Heart right ventricle (tissue), 16 donors: ENCODE measurements at regions not wholly inside any gene's neighbourhood (a gene's known extent, or its start where the extent isn't known, plus 50 kb on each side); places are given as distances from the start of the nearest gene placed in this dataset.

Source experiments
- ATAC-seq, 8 donors: fragments of 200-7000 bp; cut with Tn5 transposase; one replicate each; pipeline ENCODE4 v1.9.1; 2020; ENCODE audit warnings: mild to moderate bottlenecking in 8 of 8, moderate library complexity in 8 of 8, moderate number of reproducible peaks in 1 of 8
- DNase-seq, 2 donors: peaks; one replicate each; pipeline ENCODE4 v3.0.0-alpha.2; 2020
- H3K27ac ChIP-seq, 10 donors: fragments of 200-600 bp; sonication (generic) in 2 of 10; one replicate each; pipeline versions ENCODE4 v1.5.0 to v1.8.0; 2020 to 2022; ENCODE audit warnings: mild to moderate bottlenecking in 3 of 10
- H3K27me3 ChIP-seq, 7 donors: fragments of 200-600 bp; one replicate each; pipeline ENCODE4 v1.8.0; 2021 to 2022; ENCODE audit warnings: mild to moderate bottlenecking in 2 of 7
- H3K36me3 ChIP-seq, 9 donors: fragments of 200-600 bp; sonication (generic) in 1 of 9; one replicate each; pipeline versions ENCODE4 v1.5.0 to v1.8.0; 2020 to 2022; ENCODE audit warnings: mild to moderate bottlenecking in 2 of 9
- H3K4me1 ChIP-seq, 9 donors: fragments of 200-600 bp; sonication (generic) in 1 of 9; one replicate each; pipeline versions ENCODE4 v1.5.0 to v1.8.0; 2020 to 2022; ENCODE audit warnings: mild to moderate bottlenecking in 4 of 9
- H3K4me3 ChIP-seq, 10 donors: fragments of 200-600 bp; sonication (generic) in 2 of 10; one replicate each; pipeline versions ENCODE4 v1.5.0 to v1.8.0; 2020 to 2022; ENCODE audit warnings: mild to moderate bottlenecking in 7 of 10, moderate library complexity in 2 of 10
- H3K9me3 ChIP-seq, 11 donors: fragments of 200-600 bp in 10 of 11; sonication (generic) in 2 of 11; one replicate each; pipeline versions ENCODE4 v1.5.0 to v1.8.0; 2013 to 2022; ENCODE audit warnings: mild to moderate bottlenecking in 2 of 11, control low read depth in 1 of 11, moderate library complexity in 1 of 11
- WGBS, 2 donors: extraction: QIAGEN DNeasy Blood & Tissue Kit; methylation state at CpG; one replicate each; pipeline ENCODE4 v1.1.7; 2013; ENCODE audit warnings: inconsistent platforms in 1 of 2; 5-methylcytosine and 5-hydroxymethylcytosine counted together
- intact Hi-C, 10 donors: fragments of 100-400 bp; cut with DNase I; formaldehyde crosslinking; loops; one replicate each; pipeline versions ENCODE4 v1.11.1 to v1.14.2; 2022
- TF ChIP-seq, protein P1 (sequence below), 9 donors: fragments of 200-600 bp; sonication (generic) in 2 of 9; IDR thresholded peaks; one replicate each; pipeline versions ENCODE4 v1.5.0 to v1.8.0; 2021 to 2022; ENCODE audit warnings: antibody characterized with exemption in 9 of 9, mild to moderate bottlenecking in 5 of 9, moderate library complexity in 1 of 9
- donor health status: Arrhythmogenic right ventricular cardiomyopathy.
- donor health status: ischemic (EF 13 %, LVEDD 7.1; RV severe dilation, severe dysfunction).
- donor health status: healthy with polysubstance abuse.
- donor health status: DM: no; HTN: yes; CAD: no.
- donor health status: DM: no; HTN: no; CAD: no.
- donor health status: ischemic (EF 25% LVEDD 6.9; RV normal size, moderate dysfunction).
- donor health status: ischemic (EF 25% LVEDD 5.7; RV mildly dilated, moderate dysfunction).
- donor health status: healthy.
- donor health status: DM: yes; HTN: yes; CAD: no.
- donor health status: Ischemic cardiomyopathy.
- donor health status: ischemic (EF 35%, LVEDD 5.7; RV mildly dilated, moderate dysfunction).
- donor health status: nonischemic (EF 11% LVEDD 7.7; RV severe dilation, severe dysfunction).
- donor health status: DM: yes; HTN: yes; CAD: no.
- donor health status: PGD.
- donor health status: ischemic (EF 29% LVEDD 5.4; RV normal size, mild dysfunction).
- donor health status: nonischemic (EF 23%, LVEDD 6.1; RV moderate dilation, normal function).

DNA sequence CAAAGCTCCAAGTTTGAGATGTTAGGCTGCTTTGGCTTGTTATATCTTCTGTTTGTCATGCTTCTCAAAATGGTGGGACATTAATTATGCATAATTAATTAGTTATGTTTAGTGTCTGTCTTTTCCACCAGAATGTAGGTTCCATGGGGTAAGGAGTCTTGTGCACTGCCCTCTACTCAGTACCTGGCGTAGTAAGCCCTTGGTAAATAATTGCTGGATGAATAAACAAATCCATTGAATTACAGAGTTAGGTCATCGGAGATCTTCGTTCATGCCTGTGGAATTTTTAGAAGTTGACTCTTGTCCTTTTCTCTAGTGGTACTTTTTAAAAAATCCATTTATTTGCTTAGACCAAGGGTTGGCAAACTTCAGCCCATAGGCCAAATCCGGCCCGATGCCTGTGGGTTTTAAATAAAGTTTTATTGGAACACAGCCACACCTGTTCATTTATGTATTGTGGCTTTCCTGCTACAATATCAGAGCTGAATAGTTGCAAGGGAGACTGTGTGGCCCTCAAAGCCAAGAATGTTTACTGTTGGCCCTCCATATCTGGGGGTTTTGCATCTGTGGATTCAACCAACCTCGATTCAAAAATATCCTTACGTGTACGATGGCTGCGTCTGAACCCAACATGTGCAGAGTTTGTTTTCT is 524.8 kb upstream of the EEF2KMT start:
- intact Hi-C loops = no loop called here
- no peaks in the 10 kb centered on the region for H3K36me3 ChIP-seq
- ATAC-seq (no peak), DNase-seq (no peak)
- no peak overlapping the region for H3K4me3 ChIP-seq
- no peaks in the 10 kb centered on the region for H3K4me1 ChIP-seq
- TF ChIP-seq, protein P1, sequence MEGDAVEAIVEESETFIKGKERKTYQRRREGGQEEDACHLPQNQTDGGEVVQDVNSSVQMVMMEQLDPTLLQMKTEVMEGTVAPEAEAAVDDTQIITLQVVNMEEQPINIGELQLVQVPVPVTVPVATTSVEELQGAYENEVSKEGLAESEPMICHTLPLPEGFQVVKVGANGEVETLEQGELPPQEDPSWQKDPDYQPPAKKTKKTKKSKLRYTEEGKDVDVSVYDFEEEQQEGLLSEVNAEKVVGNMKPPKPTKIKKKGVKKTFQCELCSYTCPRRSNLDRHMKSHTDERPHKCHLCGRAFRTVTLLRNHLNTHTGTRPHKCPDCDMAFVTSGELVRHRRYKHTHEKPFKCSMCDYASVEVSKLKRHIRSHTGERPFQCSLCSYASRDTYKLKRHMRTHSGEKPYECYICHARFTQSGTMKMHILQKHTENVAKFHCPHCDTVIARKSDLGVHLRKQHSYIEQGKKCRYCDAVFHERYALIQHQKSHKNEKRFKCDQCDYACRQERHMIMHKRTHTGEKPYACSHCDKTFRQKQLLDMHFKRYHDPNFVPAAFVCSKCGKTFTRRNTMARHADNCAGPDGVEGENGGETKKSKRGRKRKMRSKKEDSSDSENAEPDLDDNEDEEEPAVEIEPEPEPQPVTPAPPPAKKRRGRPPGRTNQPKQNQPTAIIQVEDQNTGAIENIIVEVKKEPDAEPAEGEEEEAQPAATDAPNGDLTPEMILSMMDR (IDR thresholded peaks at IDR 0.05) = no peak
- no peak overlapping the region for H3K27ac ChIP-seq
- H3K27me3 ChIP-seq = peaks cover 0 to 22% (median 7%) of the 10 kb centered on the region in 7 donors
- peaks cover 0 to 16% (median 4%) of the 10 kb centered on the region in 11 donors for H3K9me3 ChIP-seq
- WGBS, 2 donors = 88 to 92% methylated on average over 9 of the region's 9 CpGs

DNA sequence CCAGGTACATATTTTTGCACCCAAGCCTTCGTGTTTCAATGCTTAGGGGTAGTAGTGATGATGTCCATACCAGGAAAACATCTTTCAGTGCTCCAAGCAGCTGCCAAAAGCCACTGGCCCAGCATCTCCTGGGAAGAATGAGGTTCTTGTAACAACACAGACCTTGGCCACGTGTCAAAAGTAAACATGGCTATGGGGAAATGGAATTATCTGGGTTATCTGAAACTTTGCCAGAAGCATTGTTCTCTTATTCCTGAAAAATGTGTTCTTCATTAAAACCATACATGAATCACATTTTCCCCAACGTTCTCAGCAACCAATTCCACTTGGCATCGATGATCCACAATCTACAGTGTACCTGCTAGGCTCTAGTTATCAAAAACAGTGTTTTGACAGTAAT is 524.2 kb upstream of the EEF2KMT start:
- 34 to 35% methylated on average over 4 of the region's 4 CpGs for WGBS, 2 donors
- DNase-seq (no peak), ATAC-seq (no peak)
- no peak overlapping the region for H3K27ac ChIP-seq
- no peaks in the 10 kb centered on the region for H3K4me1 ChIP-seq
- no peak overlapping the region for H3K4me3 ChIP-seq
- TF ChIP-seq, protein P1 (IDR thresholded peaks at IDR 0.05) = no peak
- peaks cover 0 to 26% (median 9%) of the 10 kb centered on the region in 7 donors for H3K27me3 ChIP-seq
- intact Hi-C loops = no loop called here
- no peaks in the 10 kb centered on the region for H3K36me3 ChIP-seq
- peaks cover 0 to 11% (median 0%) of the 10 kb centered on the region in 11 donors for H3K9me3 ChIP-seq

DNA sequence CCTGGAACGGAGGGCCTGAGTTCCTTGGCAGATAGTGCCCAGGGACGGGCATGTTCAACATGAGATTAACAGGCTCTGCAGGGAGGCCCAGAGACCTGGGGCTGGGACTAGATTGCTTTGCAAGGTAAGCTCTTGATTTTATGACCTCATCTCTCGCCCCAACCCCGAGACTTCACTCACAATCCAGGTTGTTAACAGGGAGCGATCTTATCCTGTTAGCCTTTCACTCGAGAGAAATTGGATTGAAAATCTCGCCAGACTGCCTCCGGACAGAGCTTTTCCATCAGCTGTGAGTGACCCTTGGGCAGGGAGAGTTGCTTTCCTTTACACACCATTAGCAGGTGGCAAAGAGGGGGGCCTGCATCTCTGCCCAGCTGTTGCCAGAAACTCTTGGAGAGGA is 521.7 kb upstream of the EEF2KMT start:
- TF ChIP-seq, protein P1 (IDR thresholded peaks at IDR 0.05) = no peak
- ATAC-seq (no peak), DNase-seq (no peak)
- H3K4me3 ChIP-seq = no peak overlapping the region
- no peaks in the 10 kb centered on the region for H3K9me3 ChIP-seq
- H3K27ac ChIP-seq = no peak overlapping the region
- 47 to 49% methylated on average over 8 of the region's 8 CpGs for WGBS, 2 donors
- peaks cover 7 to 43% (median 24%) of the 10 kb centered on the region in 7 donors for H3K27me3 ChIP-seq
- intact Hi-C loops = loop anchor here in 3 of 10 donors (10.0 kb wide), 3 partner anchors 85 to 385 kb away; no protein-coding TSS in a partner anchor
- no peaks in the 10 kb centered on the region for H3K36me3 ChIP-seq
- H3K4me1 ChIP-seq = no peaks in the 10 kb centered on the region

DNA sequence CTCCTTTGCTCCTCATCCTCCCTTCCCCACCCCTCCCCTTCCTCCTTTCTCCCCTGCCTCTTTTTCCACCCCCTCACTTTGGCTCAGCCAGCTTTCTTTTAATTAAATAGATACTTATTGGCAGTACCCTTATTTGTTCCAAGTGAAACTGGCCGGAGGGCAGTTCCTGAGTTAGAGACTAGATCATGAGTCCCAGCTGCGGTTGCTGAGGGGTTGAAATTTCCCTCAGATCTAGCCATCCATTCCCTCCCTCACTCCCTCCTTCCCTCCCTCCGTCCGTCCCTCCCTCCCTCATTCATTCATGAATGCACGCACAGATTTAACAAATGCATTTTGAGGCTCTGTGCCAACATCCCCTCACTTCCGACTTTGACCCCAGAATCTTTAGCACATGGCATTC is 519.2 kb upstream of the EEF2KMT start:
- ATAC-seq (no peak), DNase-seq (no peak)
- WGBS, 2 donors = 41 to 49% methylated on average over 6 of the region's 6 CpGs
- intact Hi-C loops = loop anchor here in 3 of 10 donors (10.0 kb wide), 3 partner anchors 82 to 382 kb away; no protein-coding TSS in a partner anchor
- Histone ChIP-seq H3K36me3 (no peaks in the 10 kb centered on the region), H3K9me3 (peaks cover 0 to 5% (median 0%) of the 10 kb centered on the region in 11 donors), H3K27ac (no peak overlapping the region), H3K27me3 (peaks cover 7 to 45% (median 25%) of the 10 kb centered on the region in 7 donors), H3K4me1 (no peaks in the 10 kb centered on the region), H3K4me3 (no peak overlapping the region)
- TF ChIP-seq, protein P1 (IDR thresholded peaks at IDR 0.05) = no peak
